Mucosa of rectum (tissue), 2 donors: ENCODE measurements at regions not wholly inside any gene's neighbourhood (a gene's known extent, or its start where the extent isn't known, plus 50 kb on each side); places are given as distances from the start of the nearest gene placed in this dataset.

Source experiments
- H3K27ac ChIP-seq, 2 donors: one replicate each; pipeline ENCODE4 v1.7.0; 2013; ENCODE audit warnings: inconsistent platforms in 2 of 2, low read depth in 2 of 2, low read length in 2 of 2
- H3K27me3 ChIP-seq, 2 donors: one replicate each; pipeline ENCODE4 v1.7.0; 2013; ENCODE audit warnings: low read length in 2 of 2; ENCODE audit not compliant: control insufficient read depth in 2 of 2, insufficient read depth in 2 of 2
- H3K36me3 ChIP-seq, 2 donors: one replicate each; pipeline ENCODE4 v1.7.0; 2013; ENCODE audit warnings: low read length in 2 of 2; ENCODE audit not compliant: control insufficient read depth in 2 of 2, insufficient read depth in 2 of 2
- H3K4me1 ChIP-seq, 2 donors: one replicate each; pipeline ENCODE4 v1.7.0; 2013; ENCODE audit warnings: low read length in 2 of 2, mild to moderate bottlenecking in 1 of 2; ENCODE audit not compliant: control insufficient read depth in 2 of 2, insufficient read depth in 2 of 2
- H3K4me3 ChIP-seq, 2 donors: one replicate each; pipeline ENCODE4 v1.7.0; 2013; ENCODE audit warnings: low read length in 2 of 2
- H3K9ac ChIP-seq, 2 donors: one replicate each; pipeline ENCODE4 v1.7.0; 2013; ENCODE audit warnings: low read length in 2 of 2, low read depth in 1 of 2, mild to moderate bottlenecking in 1 of 2
- H3K9me3 ChIP-seq, 2 donors: one replicate each; pipeline ENCODE4 v1.7.0; 2013; ENCODE audit warnings: low read length in 2 of 2; ENCODE audit not compliant: control insufficient read depth in 2 of 2
- donor health status: healthy.
- donor health status: Normal muscosa, but diverticular disease.

GRCh38 chr7:41581041-41581440, 121.8 kb downstream of the INHBA start:
- no peaks in the 10 kb centered on the region for H3K36me3 ChIP-seq
- H3K9ac ChIP-seq = no peak overlapping the region
- no peak overlapping the region for H3K27ac ChIP-seq
- H3K4me1 ChIP-seq = no peaks in the 10 kb centered on the region
- no peaks in the 10 kb centered on the region for H3K9me3 ChIP-seq
- H3K4me3 ChIP-seq = no peak overlapping the region
- no peaks in the 10 kb centered on the region for H3K27me3 ChIP-seq

- H3K27ac ChIP-seq = no peak overlapping the region
- no peaks in the 10 kb centered on the region for H3K27me3 ChIP-seq
- no peaks in the 10 kb centered on the region for H3K36me3 ChIP-seq
- no peaks in the 10 kb centered on the region for H3K9me3 ChIP-seq
- H3K9ac ChIP-seq = no peak overlapping the region
- H3K4me1 ChIP-seq = no peaks in the 10 kb centered on the region
- no peak overlapping the region for H3K4me3 ChIP-seq
Observed at GRCh38 chr7:41579961-41580935, 122.6 kb downstream of the INHBA start.

- no peak overlapping the region for H3K9ac ChIP-seq
- no peaks in the 10 kb centered on the region for H3K36me3 ChIP-seq
- H3K4me3 ChIP-seq = no peak overlapping the region
- no peak overlapping the region for H3K27ac ChIP-seq
- H3K9me3 ChIP-seq = no peaks in the 10 kb centered on the region
- H3K4me1 ChIP-seq = no peaks in the 10 kb centered on the region
- no peaks in the 10 kb centered on the region for H3K27me3 ChIP-seq
Observed at GRCh38 chr7:41578700-41579099, 124.2 kb downstream of the INHBA start.

- Histone ChIP-seq H3K9ac (no peak overlapping the region), H3K36me3 (no peaks in the 10 kb centered on the region), H3K4me1 (no peaks in the 10 kb centered on the region), H3K27me3 (no peaks in the 10 kb centered on the region), H3K4me3 (no peak overlapping the region), H3K27ac (no peak overlapping the region), H3K9me3 (no peaks in the 10 kb centered on the region)
Observed at GRCh38 chr7:41576166-41576565, 126.7 kb downstream of the INHBA start.

- Histone ChIP-seq H3K9ac (no peak overlapping the region), H3K36me3 (no peaks in the 10 kb centered on the region), H3K9me3 (no peaks in the 10 kb centered on the region), H3K27ac (no peak overlapping the region), H3K27me3 (no peaks in the 10 kb centered on the region), H3K4me3 (no peak overlapping the region), H3K4me1 (no peaks in the 10 kb centered on the region)
Observed at GRCh38 chr7:41574377-41574776, 128.5 kb downstream of the INHBA start.

- H3K9ac ChIP-seq = no peak overlapping the region
- H3K36me3 ChIP-seq = no peaks in the 10 kb centered on the region
- H3K4me3 ChIP-seq = no peak overlapping the region
- no peaks in the 10 kb centered on the region for H3K4me1 ChIP-seq
- H3K27me3 ChIP-seq = no peaks in the 10 kb centered on the region
- no peaks in the 10 kb centered on the region for H3K9me3 ChIP-seq
- H3K27ac ChIP-seq = no peak overlapping the region
Observed at GRCh38 chr7:41573862-41574261, 129.0 kb downstream of the INHBA start.

- Histone ChIP-seq H3K4me1 (no peaks in the 10 kb centered on the region), H3K36me3 (no peaks in the 10 kb centered on the region)
Observed at GRCh38 chr7:41573443-41573842, 129.4 kb downstream of the INHBA start.

GRCh38 chr7:41573015-41573414, 129.9 kb downstream of the INHBA start:
- no peaks in the 10 kb centered on the region for H3K9me3 ChIP-seq
- no peaks in the 10 kb centered on the region for H3K4me1 ChIP-seq
- no peaks in the 10 kb centered on the region for H3K27me3 ChIP-seq
- no peaks in the 10 kb centered on the region for H3K36me3 ChIP-seq
- H3K27ac ChIP-seq = no peak overlapping the region
- H3K9ac ChIP-seq = no peak overlapping the region
- no peak overlapping the region for H3K4me3 ChIP-seq

More at GRCh38 chr7:41573443-41573842, 129.4 kb downstream of the INHBA start:
- H3K4me3 ChIP-seq = no peak overlapping the region
- no peak overlapping the region for H3K9ac ChIP-seq
- H3K9me3 ChIP-seq = no peaks in the 10 kb centered on the region
- no peak overlapping the region for H3K27ac ChIP-seq
- H3K27me3 ChIP-seq = no peaks in the 10 kb centered on the region

GRCh38 chr7:41571573-41571972, 131.3 kb downstream of the INHBA start:
- H3K4me1 ChIP-seq = no peaks in the 10 kb centered on the region
- H3K36me3 ChIP-seq = no peaks in the 10 kb centered on the region
- no peak overlapping the region for H3K9ac ChIP-seq
- H3K27me3 ChIP-seq = no peaks in the 10 kb centered on the region
- no peaks in the 10 kb centered on the region for H3K9me3 ChIP-seq
- H3K27ac ChIP-seq = no peak overlapping the region
- H3K4me3 ChIP-seq = no peak overlapping the region

GRCh38 chr7:41570766-41571165, 132.1 kb downstream of the INHBA start:
- H3K27me3 ChIP-seq = no peaks in the 10 kb centered on the region
- no peaks in the 10 kb centered on the region for H3K4me1 ChIP-seq
- no peak overlapping the region for H3K9ac ChIP-seq
- H3K9me3 ChIP-seq = no peaks in the 10 kb centered on the region
- no peak overlapping the region for H3K4me3 ChIP-seq
- H3K36me3 ChIP-seq = no peaks in the 10 kb centered on the region
- H3K27ac ChIP-seq = no peak overlapping the region
